Ishikawa (cell line): ENCODE measurements at regions not wholly inside any gene's neighbourhood (a gene's known extent, or its start where the extent isn't known, plus 50 kb on each side); places are given as distances from the start of the nearest gene placed in this dataset.

Experiments used
- CEBPB ChIP-seq: IDR thresholded peaks from 2 replicates; pipeline ENCODE4 v1.6.1; 2012
- CREB1 ChIP-seq: IDR thresholded peaks from 2 replicates; pipeline ENCODE4 v1.6.1; 2012; ENCODE audit warnings: low read depth
- EP300 ChIP-seq: IDR thresholded peaks from 2 replicates; pipeline ENCODE4 v1.6.1; 2012; ENCODE audit warnings: borderline replicate concordance
- REST ChIP-seq: IDR thresholded peaks from 2 replicates; pipeline ENCODE4 v1.6.1; 2012; ENCODE audit warnings: low read depth, mild to moderate bottlenecking
- YY1 ChIP-seq: IDR thresholded peaks from 2 replicates; pipeline ENCODE4 v1.6.1; 2012; ENCODE audit warnings: low read depth
- TF ChIP-seq, protein P1 (sequence below): IDR thresholded peaks from 2 replicates; pipeline ENCODE4 v1.6.1; 2012

DNA sequence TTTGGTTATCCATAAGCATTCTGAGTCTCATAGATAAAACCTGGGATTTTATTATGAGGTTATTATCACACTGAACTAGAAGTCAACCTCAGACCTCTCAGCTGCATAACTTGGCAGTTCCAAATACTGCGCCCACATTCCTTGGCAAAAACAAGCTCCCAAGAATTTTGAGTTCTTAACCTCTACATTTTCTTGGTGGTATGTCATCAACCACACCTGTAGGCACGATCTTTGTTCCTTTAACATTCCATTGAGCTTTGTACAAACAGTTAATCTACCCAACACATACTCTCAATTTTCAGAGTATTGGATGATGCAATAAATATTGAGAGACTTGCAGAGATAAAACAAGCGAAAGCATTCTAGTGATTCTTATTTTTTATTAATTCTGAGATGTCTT, 371.8 kb upstream of the PRICKLE1 start:
- TF ChIP-seq REST (0 out of 2 replicates have a peak, but pooled peaks have one; percentile 18), CREB1 (no peak), EP300 (peak; percentile 99), YY1 (peak; percentile 19; the same call in 1 of the 2 replicates), CEBPB (peak; percentile 97)
- TF ChIP-seq, protein P1, sequence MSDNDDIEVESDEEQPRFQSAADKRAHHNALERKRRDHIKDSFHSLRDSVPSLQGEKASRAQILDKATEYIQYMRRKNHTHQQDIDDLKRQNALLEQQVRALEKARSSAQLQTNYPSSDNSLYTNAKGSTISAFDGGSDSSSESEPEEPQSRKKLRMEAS, result peak; percentile 63; the same call in 1 of the 2 replicates
